ENCODE measurements at regions not wholly inside any gene's neighbourhood (a gene's known extent, or its start where the extent isn't known, plus 50 kb on each side); places are given as distances from the start of the nearest gene placed in this dataset.

DNA sequence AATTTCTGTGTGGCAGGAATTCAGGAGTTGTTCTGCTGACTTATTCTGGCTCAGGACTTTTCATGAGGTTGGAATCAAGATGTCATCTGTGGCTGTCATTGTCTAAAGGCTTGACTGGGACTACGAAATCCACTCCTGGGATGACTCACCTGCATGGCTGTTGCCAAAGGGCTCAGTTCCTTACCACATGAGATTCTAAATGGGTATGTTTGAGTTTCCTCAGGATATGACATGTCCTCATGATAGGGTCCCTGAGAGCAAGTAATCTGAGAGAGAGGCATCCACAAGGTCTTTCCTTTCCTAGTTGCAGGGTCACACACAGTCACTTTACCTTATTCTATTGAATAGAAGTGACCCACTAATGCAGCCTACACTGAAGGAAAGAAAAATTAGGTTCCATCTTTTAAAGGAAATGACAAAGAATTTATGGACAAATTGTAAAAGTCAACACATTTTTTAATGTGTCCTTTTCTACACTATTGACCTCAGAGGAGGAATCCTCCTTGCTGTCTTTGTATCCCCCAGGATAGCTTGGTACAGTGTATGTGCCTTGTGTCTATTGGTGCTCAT lies 1025.0 kb upstream of the GJE1 start:
- peak overlapping the region; percentile 5 for H4K8ac ChIP-seq (ENCODE audit: low read depth, low read length)
- H3K27me3 ChIP-seq (ENCODE audit: insufficient read depth, low read length, poor library complexity): no peaks in the 10 kb centered on the region
- H3K23ac ChIP-seq (ENCODE audit: low read length): no peak overlapping the region
- H4K5ac ChIP-seq (ENCODE audit: low read length): no peak overlapping the region
- H3K4me3 ChIP-seq (ENCODE audit: low read length): no peak overlapping the region
- no peak overlapping the region for H3K4ac ChIP-seq (ENCODE audit: low read depth, low read length)
- DNase-seq: peak; percentile 77
- no peaks in the 10 kb centered on the region for H3K4me1 ChIP-seq (ENCODE audit: control insufficient read depth, low read depth, low read length)
- H3K18ac ChIP-seq (ENCODE audit: low read length): peak overlapping the region; percentile 68
- no peak overlapping the region for H2AK5ac ChIP-seq (ENCODE audit: low read length)
- no peaks in the 10 kb centered on the region for H3K79me2 ChIP-seq (ENCODE audit: control insufficient read depth, insufficient read depth, low read length)
- no CpG with 5 or more reads among the region's 1 CpG for WGBS (ENCODE audit: extremely low coverage, insufficient coverage, low lambda C conversion rate)
- H3K9ac ChIP-seq (ENCODE audit: low read length): no peak overlapping the region
- no peaks in the 10 kb centered on the region for H3K79me1 ChIP-seq (ENCODE audit: low read length)
- no peak overlapping the region for H2BK15ac ChIP-seq (replicated peaks; ENCODE audit: low read depth)
- H3K4me2 ChIP-seq (ENCODE audit: low read length): no peak overlapping the region
- H2BK5ac ChIP-seq (ENCODE audit: low read length): no peak overlapping the region
- H2BK120ac ChIP-seq (ENCODE audit: low read depth, low read length): no peak overlapping the region
- H3K36me3 ChIP-seq (ENCODE audit: control insufficient read depth, insufficient read depth, low read length): no peaks in the 10 kb centered on the region
- no peak overlapping the region for H3K27ac ChIP-seq (ENCODE audit: low read depth, low read length)
- H3K56ac ChIP-seq (ENCODE audit: low read length): no peak overlapping the region

DNA sequence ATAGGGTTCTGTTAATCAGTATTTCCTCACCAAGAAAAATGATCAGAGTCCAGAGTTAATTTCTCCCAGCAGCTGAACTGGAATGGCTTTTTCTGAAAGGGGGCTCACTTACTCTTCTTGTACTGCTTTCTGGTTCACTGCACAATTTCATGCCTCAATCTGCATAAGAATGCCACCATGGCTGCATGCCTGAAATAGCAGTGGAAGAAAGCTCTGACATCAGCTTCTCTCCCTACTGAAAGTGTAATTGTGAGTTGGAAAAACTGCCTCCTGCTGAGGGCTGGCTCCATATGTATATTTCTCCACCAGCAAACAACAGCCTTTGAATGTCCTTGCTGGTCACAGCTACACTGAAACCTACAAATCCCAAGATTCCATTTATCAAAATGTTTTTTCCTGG lies 1027.2 kb upstream of the GJE1 start:
- H3K56ac ChIP-seq (ENCODE audit: low read length): no peak overlapping the region
- H2BK120ac ChIP-seq (ENCODE audit: low read depth, low read length): peak overlapping the region; percentile 92
- H3K4me2 ChIP-seq (ENCODE audit: low read length): no peak overlapping the region
- no peak overlapping the region for H4K8ac ChIP-seq (ENCODE audit: low read depth, low read length)
- no peaks in the 10 kb centered on the region for H3K27me3 ChIP-seq (ENCODE audit: insufficient read depth, low read length, poor library complexity)
- no peak overlapping the region for H3K4me3 ChIP-seq (ENCODE audit: low read length)
- no peaks in the 10 kb centered on the region for H3K36me3 ChIP-seq (ENCODE audit: control insufficient read depth, insufficient read depth, low read length)
- DNase-seq: peak; percentile 94
- no peak overlapping the region for H3K18ac ChIP-seq (ENCODE audit: low read length)
- no peak overlapping the region for H2AK5ac ChIP-seq (ENCODE audit: low read length)
- no peak overlapping the region for H4K5ac ChIP-seq (ENCODE audit: low read length)
- no peaks in the 10 kb centered on the region for H3K4me1 ChIP-seq (ENCODE audit: control insufficient read depth, low read depth, low read length)
- H3K79me2 ChIP-seq (ENCODE audit: control insufficient read depth, insufficient read depth, low read length): no peaks in the 10 kb centered on the region
- no peak overlapping the region for H3K9ac ChIP-seq (ENCODE audit: low read length)
- no peak overlapping the region for H3K4ac ChIP-seq (ENCODE audit: low read depth, low read length)
- H3K23ac ChIP-seq (ENCODE audit: low read length): no peak overlapping the region
- no peak overlapping the region for H3K27ac ChIP-seq (ENCODE audit: low read depth, low read length)
- H3K79me1 ChIP-seq (ENCODE audit: low read length): no peaks in the 10 kb centered on the region
- H2BK15ac ChIP-seq (replicated peaks; ENCODE audit: low read depth): no peak overlapping the region
- H2BK5ac ChIP-seq (ENCODE audit: low read length): no peak overlapping the region

DNA sequence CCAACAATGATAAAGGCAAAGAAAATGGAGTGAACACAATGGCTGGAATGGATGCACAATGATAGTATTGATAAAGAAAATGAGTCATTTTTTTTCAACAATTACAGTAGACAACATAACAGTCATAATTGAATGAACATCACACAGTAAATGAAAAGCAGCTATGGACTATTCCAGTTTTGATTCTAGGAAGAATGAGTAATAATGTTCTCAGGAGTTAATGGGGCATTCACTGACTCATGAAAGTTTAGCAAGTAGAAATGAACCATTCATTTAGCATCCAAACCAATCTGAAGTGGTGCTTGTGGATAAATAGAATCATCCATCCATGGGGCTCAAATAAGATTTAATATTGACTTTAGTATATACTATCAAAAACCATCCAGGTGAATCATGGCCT lies 1029.5 kb upstream of the GJE1 start:
- H4K8ac ChIP-seq (ENCODE audit: low read depth, low read length): no peak overlapping the region
- H2AK5ac ChIP-seq (ENCODE audit: low read length): no peak overlapping the region
- H3K4me3 ChIP-seq (ENCODE audit: low read length): no peak overlapping the region
- no peaks in the 10 kb centered on the region for H3K36me3 ChIP-seq (ENCODE audit: control insufficient read depth, insufficient read depth, low read length)
- H3K79me2 ChIP-seq (ENCODE audit: control insufficient read depth, insufficient read depth, low read length): no peaks in the 10 kb centered on the region
- no peaks in the 10 kb centered on the region for H3K4me1 ChIP-seq (ENCODE audit: control insufficient read depth, low read depth, low read length)
- H2BK5ac ChIP-seq (ENCODE audit: low read length): no peak overlapping the region
- H3K4ac ChIP-seq (ENCODE audit: low read depth, low read length): no peak overlapping the region
- no peak overlapping the region for H2BK120ac ChIP-seq (ENCODE audit: low read depth, low read length)
- H3K9ac ChIP-seq (ENCODE audit: low read length): no peak overlapping the region
- H3K27me3 ChIP-seq (ENCODE audit: insufficient read depth, low read length, poor library complexity): no peaks in the 10 kb centered on the region
- H3K79me1 ChIP-seq (ENCODE audit: low read length): no peaks in the 10 kb centered on the region
- H3K18ac ChIP-seq (ENCODE audit: low read length): no peak overlapping the region
- no peak overlapping the region for H3K4me2 ChIP-seq (ENCODE audit: low read length)
- no peak overlapping the region for H3K56ac ChIP-seq (ENCODE audit: low read length)
- H3K23ac ChIP-seq (ENCODE audit: low read length): no peak overlapping the region
- no peak overlapping the region for H2BK15ac ChIP-seq (replicated peaks; ENCODE audit: low read depth)
- DNase-seq: no peak
- no peak overlapping the region for H4K5ac ChIP-seq (ENCODE audit: low read length)
- no peak overlapping the region for H3K27ac ChIP-seq (ENCODE audit: low read depth, low read length)

DNA sequence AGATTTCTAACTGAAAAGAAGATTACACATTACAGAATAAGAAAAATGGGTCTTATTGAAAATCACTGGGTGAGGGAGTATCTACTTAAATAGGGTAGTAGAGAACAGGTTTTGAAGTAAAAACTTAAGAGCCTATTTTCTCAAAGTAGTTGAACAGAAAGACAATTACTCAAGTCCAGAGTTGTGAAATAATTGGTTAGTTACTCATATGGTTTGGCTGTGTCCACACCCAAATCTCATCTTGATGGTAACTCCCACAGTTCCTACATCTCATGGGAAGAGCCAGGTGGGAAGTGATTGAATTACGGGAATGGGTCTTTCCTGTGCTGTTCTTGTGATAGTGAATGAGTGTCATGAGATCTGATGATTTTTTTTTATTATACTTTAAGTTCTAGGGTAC lies 1035.3 kb upstream of the GJE1 start:
- no peak overlapping the region for H4K8ac ChIP-seq (ENCODE audit: low read depth, low read length)
- WGBS (ENCODE audit: extremely low coverage, insufficient coverage, low lambda C conversion rate): no CpG with 5 or more reads among the region's 1 CpG
- H3K4ac ChIP-seq (ENCODE audit: low read depth, low read length): no peak overlapping the region
- no peaks in the 10 kb centered on the region for H3K79me2 ChIP-seq (ENCODE audit: control insufficient read depth, insufficient read depth, low read length)
- H2BK120ac ChIP-seq (ENCODE audit: low read depth, low read length): no peak overlapping the region
- H2BK15ac ChIP-seq (replicated peaks; ENCODE audit: low read depth): no peak overlapping the region
- H3K27me3 ChIP-seq (ENCODE audit: insufficient read depth, low read length, poor library complexity): no peaks in the 10 kb centered on the region
- H3K27ac ChIP-seq (ENCODE audit: low read depth, low read length): no peak overlapping the region
- DNase-seq: no peak
- no peaks in the 10 kb centered on the region for H3K36me3 ChIP-seq (ENCODE audit: control insufficient read depth, insufficient read depth, low read length)
- no peak overlapping the region for H3K18ac ChIP-seq (ENCODE audit: low read length)
- H3K56ac ChIP-seq (ENCODE audit: low read length): no peak overlapping the region
- H3K4me1 ChIP-seq (ENCODE audit: control insufficient read depth, low read depth, low read length): no peaks in the 10 kb centered on the region
- H3K79me1 ChIP-seq (ENCODE audit: low read length): no peaks in the 10 kb centered on the region
- no peak overlapping the region for H3K4me3 ChIP-seq (ENCODE audit: low read length)
- no peak overlapping the region for H2AK5ac ChIP-seq (ENCODE audit: low read length)
- H3K23ac ChIP-seq (ENCODE audit: low read length): no peak overlapping the region
- H3K9ac ChIP-seq (ENCODE audit: low read length): no peak overlapping the region
- H2BK5ac ChIP-seq (ENCODE audit: low read length): no peak overlapping the region
- no peak overlapping the region for H4K5ac ChIP-seq (ENCODE audit: low read length)
- H3K4me2 ChIP-seq (ENCODE audit: low read length): no peak overlapping the region

DNA sequence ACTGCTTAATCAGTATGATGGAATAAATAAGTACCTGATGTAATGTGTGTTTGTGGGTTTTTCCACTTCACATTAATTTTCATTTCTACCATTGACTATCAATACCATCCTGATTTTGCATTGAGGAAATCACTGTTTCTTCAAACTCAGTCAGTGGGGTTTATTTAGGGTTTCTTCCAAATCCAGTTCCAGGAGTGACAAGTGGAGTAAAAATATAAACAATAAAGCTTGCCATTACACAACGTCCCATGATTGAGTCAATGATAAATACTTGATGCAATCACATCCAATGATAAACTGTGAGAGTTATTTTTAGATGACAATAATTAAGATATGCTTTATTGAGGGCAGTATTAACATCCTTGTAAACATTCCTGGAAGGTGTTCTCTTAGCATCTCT lies 1037.4 kb upstream of the GJE1 start:
- Histone ChIP-seq H3K4me2 (ENCODE audit: low read length) (no peak overlapping the region), H3K27ac (ENCODE audit: low read depth, low read length) (no peak overlapping the region), H4K8ac (ENCODE audit: low read depth, low read length) (no peak overlapping the region), H3K4me3 (ENCODE audit: low read length) (no peak overlapping the region), H3K27me3 (ENCODE audit: insufficient read depth, low read length, poor library complexity) (no peaks in the 10 kb centered on the region), H3K79me2 (ENCODE audit: control insufficient read depth, insufficient read depth, low read length) (no peaks in the 10 kb centered on the region), H3K23ac (ENCODE audit: low read length) (no peak overlapping the region), H2AK5ac (ENCODE audit: low read length) (no peak overlapping the region), H3K56ac (ENCODE audit: low read length) (no peak overlapping the region), H3K79me1 (ENCODE audit: low read length) (no peaks in the 10 kb centered on the region), H3K18ac (ENCODE audit: low read length) (no peak overlapping the region), H2BK15ac (replicated peaks; ENCODE audit: low read depth) (no peak overlapping the region), H3K4ac (ENCODE audit: low read depth, low read length) (no peak overlapping the region), H3K36me3 (ENCODE audit: control insufficient read depth, insufficient read depth, low read length) (no peaks in the 10 kb centered on the region), H2BK120ac (ENCODE audit: low read depth, low read length) (no peak overlapping the region), H3K9ac (ENCODE audit: low read length) (no peak overlapping the region), H2BK5ac (ENCODE audit: low read length) (no peak overlapping the region), H4K5ac (ENCODE audit: low read length) (no peak overlapping the region), H3K4me1 (ENCODE audit: control insufficient read depth, low read depth, low read length) (no peaks in the 10 kb centered on the region)
- no CpG with 5 or more reads among the region's 1 CpG for WGBS (ENCODE audit: extremely low coverage, insufficient coverage, low lambda C conversion rate)
- DNase-seq: no peak

DNA sequence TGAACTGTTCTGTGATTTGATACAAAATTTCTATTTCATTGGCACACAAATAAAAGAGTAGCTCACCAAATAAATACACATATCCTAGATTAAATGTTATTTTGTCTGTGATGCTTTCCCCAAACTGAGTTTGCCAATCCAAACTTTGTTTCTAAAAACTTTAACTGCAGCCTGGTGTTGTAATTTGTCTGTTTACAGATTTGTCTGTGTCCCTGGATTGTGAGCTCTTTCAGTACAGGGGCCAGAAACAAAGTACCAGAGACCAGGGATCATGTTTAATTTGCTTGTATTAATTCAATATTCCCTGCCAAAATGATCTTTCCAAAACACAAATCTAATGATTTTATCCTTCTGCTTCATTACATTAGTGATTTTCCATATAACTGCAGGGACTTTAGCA lies 1044.6 kb upstream of the GJE1 start:
- Histone ChIP-seq H3K36me3 (ENCODE audit: control insufficient read depth, insufficient read depth, low read length) (no peaks in the 10 kb centered on the region), H3K79me2 (ENCODE audit: control insufficient read depth, insufficient read depth, low read length) (no peaks in the 10 kb centered on the region), H3K56ac (ENCODE audit: low read length) (no peak overlapping the region), H3K4me2 (ENCODE audit: low read length) (no peak overlapping the region), H3K23ac (ENCODE audit: low read length) (no peak overlapping the region), H4K5ac (ENCODE audit: low read length) (no peak overlapping the region), H3K27ac (ENCODE audit: low read depth, low read length) (no peak overlapping the region), H4K8ac (ENCODE audit: low read depth, low read length) (no peak overlapping the region), H3K18ac (ENCODE audit: low read length) (no peak overlapping the region), H3K4me3 (ENCODE audit: low read length) (no peak overlapping the region), H3K27me3 (ENCODE audit: insufficient read depth, low read length, poor library complexity) (no peaks in the 10 kb centered on the region), H3K9ac (ENCODE audit: low read length) (no peak overlapping the region), H2BK15ac (replicated peaks; ENCODE audit: low read depth) (no peak overlapping the region), H3K4ac (ENCODE audit: low read depth, low read length) (no peak overlapping the region), H3K79me1 (ENCODE audit: low read length) (no peaks in the 10 kb centered on the region), H2AK5ac (ENCODE audit: low read length) (no peak overlapping the region), H2BK5ac (ENCODE audit: low read length) (no peak overlapping the region), H2BK120ac (ENCODE audit: low read depth, low read length) (no peak overlapping the region), H3K4me1 (ENCODE audit: control insufficient read depth, low read depth, low read length) (no peaks in the 10 kb centered on the region)
- no peak for DNase-seq

Data from mesendoderm (in vitro differentiated cells).